Gastroesophageal sphincter (tissue), 4 donors: ENCODE measurements at regions not wholly inside any gene's neighbourhood (a gene's known extent, or its start where the extent isn't known, plus 50 kb on each side); places are given as distances from the start of the nearest gene placed in this dataset.

ENCODE experiments used
- ATAC-seq: fragments of 150-250 bp; one replicate; pipeline ENCODE4 v1.9.1; 2016; ENCODE audit warnings: mild to moderate bottlenecking, moderate library complexity
- H3K27ac ChIP-seq, 4 donors: fragments of 200-600 bp; sonication (generic) in 3 of 4; 1 replicate in 3 of 4; 2 replicates in 1 of 4; pipeline ENCODE4 v1.5.1; 2016 to 2019
- H3K27me3 ChIP-seq: fragments of 200-600 bp; sonication (generic); one replicate; pipeline ENCODE4 v1.5.1; 2019
- H3K36me3 ChIP-seq, 2 donors: fragments of 200-600 bp; sonication (generic); one replicate each; pipeline ENCODE4 v1.5.1; 2019; ENCODE audit warnings: control low read depth in 1 of 2
- H3K4me1 ChIP-seq, 3 donors: fragments of 200-600 bp; sonication (generic); 1 replicate in 2 of 3; 2 replicates in 1 of 3; pipeline ENCODE4 v1.5.1; 2016 to 2019; ENCODE audit warnings: control low read depth in 2 of 3
- H3K4me3 ChIP-seq, 2 donors: fragments of 200-600 bp; sonication (generic); one replicate each; pipeline ENCODE4 v1.5.1; 2019; ENCODE audit warnings: mild to moderate bottlenecking in 1 of 2, moderate library complexity in 1 of 2
- H3K9me3 ChIP-seq, 3 donors: fragments of 200-600 bp; sonication (generic); one replicate each; pipeline ENCODE4 v1.5.1; 2017 to 2019; ENCODE audit warnings: control low read depth in 2 of 3
- EP300 ChIP-seq: sonication (generic); formaldehyde crosslinking; IDR thresholded peaks from one replicate; pipeline ENCODE4 v1.6.1; 2017; ENCODE audit warnings: antibody characterized with exemption, mild to moderate bottlenecking
- POLR2A ChIP-seq, 2 donors: fragments of 450-650 bp; IDR thresholded peaks; one replicate each; pipeline ENCODE4 v1.6.1; 2017; ENCODE audit warnings: antibody characterized with exemption in 2 of 2, mild to moderate bottlenecking in 2 of 2, moderate library complexity in 1 of 2
- POLR2AphosphoS5 ChIP-seq: sonication (generic); formaldehyde crosslinking; IDR thresholded peaks from one replicate; pipeline ENCODE4 v1.6.1; 2017; ENCODE audit warnings: antibody characterized with exemption
- WGBS, 2 donors: methylation state at CpG; one replicate each; pipeline ENCODE4 v1.1.5; 2018; ENCODE audit warnings: low coverage in 1 of 2; 5-methylcytosine and 5-hydroxymethylcytosine counted together
- TF ChIP-seq, protein P1 (sequence below), 4 experiments: fragments of 200-600 bp in 2 of 4; fragments of 450-650 bp in 2 of 4; sonication (generic) in 1 of 4; IDR thresholded peaks; one replicate each; pipeline ENCODE4 v1.5.1; 2017 to 2019; ENCODE audit warnings: antibody characterized with exemption in 4 of 4, mild to moderate bottlenecking in 2 of 4, moderate library complexity in 2 of 4

DNA sequence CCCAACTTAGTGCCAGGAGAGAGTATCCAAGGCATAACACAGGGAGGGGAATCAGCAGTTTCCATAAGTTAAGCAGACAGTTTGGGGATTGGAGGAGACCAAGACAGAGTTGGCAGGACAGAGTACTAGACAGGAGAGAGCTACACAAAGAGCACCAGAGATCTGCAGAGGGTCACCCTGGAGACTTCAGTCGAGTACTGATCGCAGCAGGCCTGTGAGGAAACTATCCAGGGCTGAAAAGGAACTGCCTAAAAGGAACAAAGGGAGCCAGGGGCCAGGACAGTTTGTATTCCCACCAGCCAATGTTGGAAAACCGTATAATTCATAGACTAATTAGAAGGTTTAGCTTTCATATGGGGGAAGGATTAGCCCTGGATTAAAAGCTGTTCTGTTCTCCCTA, 80.6 kb upstream of the ENPP6 start:
- Histone ChIP-seq H3K4me1 (no peaks in the 10 kb centered on the region), H3K36me3 (no peaks in the 10 kb centered on the region), H3K27ac (no peak overlapping the region), H3K9me3 (no peaks in the 10 kb centered on the region), H3K4me3 (no peak overlapping the region), H3K27me3 (peaks cover 12% of the 10 kb centered on the region)
- no peak for TF ChIP-seq POLR2AphosphoS5
- TF ChIP-seq POLR2A (IDR thresholded peaks at IDR 0.05): no peak
- TF ChIP-seq EP300: no peak
- 57 to 71% methylated on average over 3 of the region's 3 CpGs for WGBS, 2 donors
- no peak for ATAC-seq

DNA sequence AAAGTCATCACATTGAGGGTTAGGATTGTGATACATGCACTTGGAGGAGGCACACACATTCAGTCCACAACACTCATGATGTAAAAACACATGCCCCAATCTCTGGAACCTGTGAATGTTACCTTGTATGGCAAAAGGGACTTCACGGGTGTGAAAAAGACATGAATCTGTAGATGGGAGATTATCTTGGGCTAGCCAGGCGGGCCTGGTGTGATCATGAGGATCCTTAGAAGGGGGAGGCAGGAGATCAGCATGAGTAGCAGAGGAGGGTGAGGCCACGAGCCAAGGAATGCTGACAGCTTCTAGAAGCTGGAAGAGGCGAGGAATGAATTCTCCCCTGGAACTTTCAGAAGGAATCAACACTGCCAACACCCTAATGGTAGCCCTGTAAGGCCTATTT, 77.5 kb upstream of the ENPP6 start:
- Histone ChIP-seq H3K4me3 (no peak overlapping the region), H3K27me3 (peaks cover 12% of the 10 kb centered on the region), H3K36me3 (no peaks in the 10 kb centered on the region), H3K4me1 (no peaks in the 10 kb centered on the region), H3K9me3 (no peaks in the 10 kb centered on the region), H3K27ac (no peak overlapping the region)
- TF ChIP-seq POLR2A (IDR thresholded peaks at IDR 0.05) (no peak), EP300 (no peak), POLR2AphosphoS5 (no peak)
- TF ChIP-seq, protein P1, sequence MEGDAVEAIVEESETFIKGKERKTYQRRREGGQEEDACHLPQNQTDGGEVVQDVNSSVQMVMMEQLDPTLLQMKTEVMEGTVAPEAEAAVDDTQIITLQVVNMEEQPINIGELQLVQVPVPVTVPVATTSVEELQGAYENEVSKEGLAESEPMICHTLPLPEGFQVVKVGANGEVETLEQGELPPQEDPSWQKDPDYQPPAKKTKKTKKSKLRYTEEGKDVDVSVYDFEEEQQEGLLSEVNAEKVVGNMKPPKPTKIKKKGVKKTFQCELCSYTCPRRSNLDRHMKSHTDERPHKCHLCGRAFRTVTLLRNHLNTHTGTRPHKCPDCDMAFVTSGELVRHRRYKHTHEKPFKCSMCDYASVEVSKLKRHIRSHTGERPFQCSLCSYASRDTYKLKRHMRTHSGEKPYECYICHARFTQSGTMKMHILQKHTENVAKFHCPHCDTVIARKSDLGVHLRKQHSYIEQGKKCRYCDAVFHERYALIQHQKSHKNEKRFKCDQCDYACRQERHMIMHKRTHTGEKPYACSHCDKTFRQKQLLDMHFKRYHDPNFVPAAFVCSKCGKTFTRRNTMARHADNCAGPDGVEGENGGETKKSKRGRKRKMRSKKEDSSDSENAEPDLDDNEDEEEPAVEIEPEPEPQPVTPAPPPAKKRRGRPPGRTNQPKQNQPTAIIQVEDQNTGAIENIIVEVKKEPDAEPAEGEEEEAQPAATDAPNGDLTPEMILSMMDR (IDR thresholded peaks at IDR 0.05): no peak
- WGBS, 2 donors: 97 to 98% methylated on average over 3 to 4 of the region's 4 CpGs
- ATAC-seq: no peak

DNA sequence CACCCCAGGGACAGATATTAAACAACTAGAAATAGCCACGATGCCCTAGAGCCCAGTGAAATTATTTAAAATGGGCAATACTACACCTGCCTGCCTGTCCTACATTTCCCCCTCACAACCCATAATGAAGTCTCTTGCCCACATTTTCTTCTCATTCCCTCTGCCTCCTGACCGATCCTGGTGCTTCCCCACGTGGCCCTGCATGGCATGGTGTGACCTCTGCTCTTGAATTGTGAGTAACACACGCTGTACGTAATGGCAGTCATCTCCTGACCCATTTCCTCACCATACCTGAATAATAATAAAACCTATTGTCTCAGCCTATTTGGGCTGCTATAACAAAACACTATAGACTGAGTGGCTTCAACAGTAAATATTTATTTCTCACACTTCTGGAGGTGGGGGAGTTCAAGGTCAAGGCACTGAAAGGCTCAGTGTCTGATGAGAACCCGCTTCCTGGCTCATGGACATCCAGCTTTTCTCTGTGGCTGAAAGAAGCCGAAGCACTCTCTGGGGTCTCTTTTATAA, 77.0 kb upstream of the ENPP6 start:
- TF ChIP-seq, protein P1 (IDR thresholded peaks at IDR 0.05): no peak
- no peak for TF ChIP-seq POLR2A (IDR thresholded peaks at IDR 0.05)
- no peak for TF ChIP-seq POLR2AphosphoS5
- no peak for TF ChIP-seq EP300
- Histone ChIP-seq H3K9me3 (no peaks in the 10 kb centered on the region), H3K4me1 (no peaks in the 10 kb centered on the region), H3K36me3 (no peaks in the 10 kb centered on the region), H3K27ac (no peak overlapping the region), H3K27me3 (peaks cover 12% of the 10 kb centered on the region), H3K4me3 (no peak overlapping the region)
- no peak for ATAC-seq
- WGBS, 2 donors: 77 to 80% methylated on average over 5 of the region's 7 CpGs

DNA sequence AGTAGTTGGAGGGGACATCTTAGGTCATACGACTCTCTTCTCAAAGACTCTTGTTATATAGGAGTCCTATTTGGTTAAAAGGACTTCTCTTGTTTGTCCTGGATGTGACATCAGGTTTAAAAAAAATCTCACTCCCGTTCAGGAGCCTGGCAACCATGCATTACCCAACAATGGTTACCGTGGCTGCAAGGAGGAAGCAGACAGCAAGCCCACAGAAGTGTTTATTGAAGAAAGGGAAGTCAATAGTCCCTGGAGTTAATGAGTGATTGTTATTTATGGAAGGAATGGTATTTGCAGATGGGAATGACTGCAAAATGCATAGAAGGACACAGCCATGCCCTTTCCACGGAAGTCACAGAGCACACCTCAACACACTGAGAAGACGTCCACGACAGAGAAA, 75.9 kb upstream of the ENPP6 start:
- TF ChIP-seq POLR2A (IDR thresholded peaks at IDR 0.05) (no peak), POLR2AphosphoS5 (no peak), EP300 (no peak)
- TF ChIP-seq, protein P1 (IDR thresholded peaks at IDR 0.05): no peak
- Histone ChIP-seq H3K36me3 (no peaks in the 10 kb centered on the region), H3K9me3 (no peaks in the 10 kb centered on the region), H3K4me3 (no peak overlapping the region), H3K4me1 (no peaks in the 10 kb centered on the region), H3K27ac (no peak overlapping the region), H3K27me3 (peaks cover 12% of the 10 kb centered on the region)
- ATAC-seq: no peak
- WGBS, 2 donors: 66 to 74% methylated on average over 3 to 6 of the region's 6 CpGs

DNA sequence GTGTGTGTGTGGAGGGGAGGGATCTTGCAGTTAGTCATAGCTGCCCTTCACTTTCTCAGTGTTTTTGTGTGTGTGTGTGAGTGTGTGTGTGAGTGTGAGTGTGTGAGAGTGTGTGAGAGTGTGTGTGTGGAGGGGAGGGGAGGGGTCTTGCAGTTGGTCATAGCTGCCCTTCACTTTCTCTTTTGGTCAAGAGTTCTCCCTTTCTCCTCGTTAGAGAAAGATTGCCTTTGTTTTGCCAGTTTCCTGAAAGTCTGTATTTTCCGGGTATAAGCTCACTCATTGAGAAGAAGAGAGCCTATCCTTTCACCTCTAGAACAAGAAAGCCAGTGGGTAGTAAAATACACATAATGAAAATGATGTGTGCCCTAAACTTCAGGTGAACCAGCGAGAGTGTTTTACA, 75.2 kb upstream of the ENPP6 start:
- Histone ChIP-seq H3K9me3 (no peaks in the 10 kb centered on the region), H3K27me3 (peaks cover 12% of the 10 kb centered on the region), H3K4me3 (no peak overlapping the region), H3K27ac (no peak overlapping the region), H3K36me3 (no peaks in the 10 kb centered on the region), H3K4me1 (peaks cover 0 to 4% (median 2%) of the 10 kb centered on the region in 3 donors)
- WGBS, 2 donors: 82 to 100% methylated on average over 1 to 3 of the region's 3 CpGs
- TF ChIP-seq POLR2AphosphoS5 (no peak), POLR2A (IDR thresholded peaks at IDR 0.05) (no peak), EP300 (no peak)
- TF ChIP-seq, protein P1 (IDR thresholded peaks at IDR 0.05): no peak
- ATAC-seq: no peak
